Vagina (tissue), 2 donors: ENCODE measurements at regions not wholly inside any gene's neighbourhood (a gene's known extent, or its start where the extent isn't known, plus 50 kb on each side); places are given as distances from the start of the nearest gene placed in this dataset.

Experiments
- POLR2AphosphoS5 ChIP-seq, 2 donors: sonication (generic); formaldehyde crosslinking; IDR thresholded peaks; one replicate each; pipeline ENCODE4 v1.9.0; 2017; ENCODE audit warnings: antibody characterized with exemption in 2 of 2, mild to moderate bottlenecking in 2 of 2, low read depth in 1 of 2; ENCODE audit not compliant: insufficient read depth in 1 of 2
- TF ChIP-seq, protein P1 (sequence below), 3 experiments: fragments of 450-650 bp in 2 of 3; fragments of 200-600 bp in 1 of 3; sonication (generic) in 1 of 3; IDR thresholded peaks; one replicate each; pipeline ENCODE4 v1.5.1; 2017 to 2019; ENCODE audit warnings: antibody characterized with exemption in 3 of 3, mild to moderate bottlenecking in 2 of 3, moderate library complexity in 2 of 3

DNA sequence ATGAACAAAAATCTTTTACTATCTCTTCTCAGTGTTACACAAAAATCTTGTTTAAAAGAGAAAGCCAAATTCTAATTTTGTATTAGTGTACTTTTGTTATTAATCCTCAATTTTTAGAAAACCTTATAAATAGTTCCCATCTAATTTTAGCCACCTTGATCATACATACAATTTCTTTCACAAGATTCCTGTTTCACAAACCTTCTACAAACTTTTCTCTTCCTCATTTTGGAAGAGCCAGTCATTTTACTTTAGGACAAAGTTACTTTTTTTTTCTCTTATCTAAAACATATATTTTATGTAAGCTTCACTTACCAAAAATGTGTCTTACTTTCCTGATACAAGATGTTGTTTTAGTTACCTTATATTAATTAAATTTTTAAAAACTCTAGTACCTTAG, 161.3 kb downstream of the YIPF5 start:
- TF ChIP-seq, protein P1, sequence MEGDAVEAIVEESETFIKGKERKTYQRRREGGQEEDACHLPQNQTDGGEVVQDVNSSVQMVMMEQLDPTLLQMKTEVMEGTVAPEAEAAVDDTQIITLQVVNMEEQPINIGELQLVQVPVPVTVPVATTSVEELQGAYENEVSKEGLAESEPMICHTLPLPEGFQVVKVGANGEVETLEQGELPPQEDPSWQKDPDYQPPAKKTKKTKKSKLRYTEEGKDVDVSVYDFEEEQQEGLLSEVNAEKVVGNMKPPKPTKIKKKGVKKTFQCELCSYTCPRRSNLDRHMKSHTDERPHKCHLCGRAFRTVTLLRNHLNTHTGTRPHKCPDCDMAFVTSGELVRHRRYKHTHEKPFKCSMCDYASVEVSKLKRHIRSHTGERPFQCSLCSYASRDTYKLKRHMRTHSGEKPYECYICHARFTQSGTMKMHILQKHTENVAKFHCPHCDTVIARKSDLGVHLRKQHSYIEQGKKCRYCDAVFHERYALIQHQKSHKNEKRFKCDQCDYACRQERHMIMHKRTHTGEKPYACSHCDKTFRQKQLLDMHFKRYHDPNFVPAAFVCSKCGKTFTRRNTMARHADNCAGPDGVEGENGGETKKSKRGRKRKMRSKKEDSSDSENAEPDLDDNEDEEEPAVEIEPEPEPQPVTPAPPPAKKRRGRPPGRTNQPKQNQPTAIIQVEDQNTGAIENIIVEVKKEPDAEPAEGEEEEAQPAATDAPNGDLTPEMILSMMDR (IDR thresholded peaks at IDR 0.05) = no peak
- TF ChIP-seq POLR2AphosphoS5 (IDR thresholded peaks at IDR 0.05; ENCODE audit: insufficient read depth in 1 of 2, low read depth in 1 of 2) = no peak
